HUES64 (cell line): ENCODE measurements at regions not wholly inside any gene's neighbourhood (a gene's known extent, or its start where the extent isn't known, plus 50 kb on each side); places are given as distances from the start of the nearest gene placed in this dataset.
A peak's percentile ranks its signal among the peaks of the same experiment; 100 is the strongest.
"Not testable (repeated sequence)": the region's sequence is repeated elsewhere in the genome, so short reads cannot be mapped to it uniquely, and the experiment has no call there.

Experiments
- H3K27ac ChIP-seq: 2 replicates; pipeline ENCODE4 v1.7.0; 2013; ENCODE audit warnings: low read depth, low read length, inconsistent platforms
- H3K27me3 ChIP-seq: 2 replicates; pipeline ENCODE4 v1.6.1; 2013; ENCODE audit warnings: mild to moderate bottlenecking, low read length; ENCODE audit not compliant: insufficient read depth
- H3K36me3 ChIP-seq: 2 replicates; pipeline ENCODE4 v1.6.1; 2013; ENCODE audit warnings: mild to moderate bottlenecking, low read length; ENCODE audit not compliant: insufficient read depth
- H3K4me1 ChIP-seq: 2 replicates; pipeline ENCODE4 v1.6.1; 2013; ENCODE audit warnings: mild to moderate bottlenecking, low read length, moderate library complexity; ENCODE audit not compliant: insufficient read depth
- H3K4me3 ChIP-seq: 2 replicates; pipeline ENCODE4 v1.5.1; 2013; ENCODE audit warnings: mild to moderate bottlenecking, low read length, moderate library complexity
- H3K9ac ChIP-seq: 2 replicates; pipeline ENCODE4 v1.6.1; 2013; ENCODE audit warnings: mild to moderate bottlenecking, low read depth, low read length
- H3K9me3 ChIP-seq: 2 replicates; pipeline ENCODE4 v1.6.1; 2013; ENCODE audit warnings: low read depth, low read length; ENCODE audit not compliant: insufficient read depth
- WGBS: fragments of 150-250, 120-280 bp; methylation state at CpG from one replicate; pipeline ENCODE4 v1.1.7; 2013; ENCODE audit warnings: missing lambda C conversion rate; 5-methylcytosine and 5-hydroxymethylcytosine counted together

- H3K9ac ChIP-seq = no peak overlapping the region
- H3K27ac ChIP-seq = no peak overlapping the region
- H3K9me3 ChIP-seq = peaks cover 22% of the 10 kb centered on the region
- no peaks in the 10 kb centered on the region for H3K4me1 ChIP-seq
- no peaks in the 10 kb centered on the region for H3K27me3 ChIP-seq
- H3K4me3 ChIP-seq = no peak overlapping the region
- no peaks in the 10 kb centered on the region for H3K36me3 ChIP-seq
These were observed 157.2 kb upstream of the TPRG1 start for GRCh38 chr3:189014526-189014925.

- not testable (repeated sequence) for H3K4me1 ChIP-seq, H3K9me3 ChIP-seq, H3K36me3 ChIP-seq, H3K27me3 ChIP-seq, H3K27ac ChIP-seq
- peak overlapping the region; percentile 58; the same call in 1 of the 2 replicates for H3K9ac ChIP-seq
- 63% methylated on average over 37 of the region's 39 CpGs for WGBS
- peak overlapping the region; percentile 40; the same call in 1 of the 2 replicates for H3K4me3 ChIP-seq
These were observed 148.9 kb upstream of the TPRG1 start for GRCh38 chr3:189022576-189023466.

GRCh38 chr3:189025866-189026265 is 145.9 kb upstream of the TPRG1 start:
- Histone ChIP-seq H3K4me1 (0 out of 2 replicates have a peak, but pooled peaks cover 4% of the 10 kb centered on the region), H3K27ac (no peak overlapping the region), H3K9me3 (no peaks in the 10 kb centered on the region), H3K27me3 (no peaks in the 10 kb centered on the region), H3K9ac (no peak overlapping the region), H3K4me3 (no peak overlapping the region), H3K36me3 (no peaks in the 10 kb centered on the region)
- WGBS = 80% methylated on average over 1 of the region's 2 CpGs

- no peak overlapping the region for H3K4me3 ChIP-seq
- H3K36me3 ChIP-seq = no peaks in the 10 kb centered on the region
- 0 out of 2 replicates have a peak, but pooled peaks cover 4% of the 10 kb centered on the region for H3K4me1 ChIP-seq
- 95% methylated on average over 4 of the region's 4 CpGs for WGBS
- no peak overlapping the region for H3K27ac ChIP-seq
- H3K9me3 ChIP-seq = no peaks in the 10 kb centered on the region
- H3K27me3 ChIP-seq = no peaks in the 10 kb centered on the region
- no peak overlapping the region for H3K9ac ChIP-seq
These were observed 144.1 kb upstream of the TPRG1 start for GRCh38 chr3:189027626-189028155.

- no peaks in the 10 kb centered on the region for H3K4me1 ChIP-seq
- no peak overlapping the region for H3K27ac ChIP-seq
- H3K36me3 ChIP-seq = no peaks in the 10 kb centered on the region
- H3K4me3 ChIP-seq = no peak overlapping the region
- no peaks in the 10 kb centered on the region for H3K27me3 ChIP-seq
- 0 out of 2 replicates have a peak, but pooled peaks cover 9% of the 10 kb centered on the region for H3K9me3 ChIP-seq
- 88% methylated on average over 2 of the region's 2 CpGs for WGBS
- no peak overlapping the region for H3K9ac ChIP-seq
These were observed 132.7 kb upstream of the TPRG1 start for GRCh38 chr3:189038773-189039745.

GRCh38 chr3:189040656-189041335 is 131.0 kb upstream of the TPRG1 start:
- Histone ChIP-seq H3K9ac (no peak overlapping the region), H3K36me3 (no peaks in the 10 kb centered on the region), H3K27ac (no peak overlapping the region), H3K27me3 (no peaks in the 10 kb centered on the region), H3K9me3 (0 out of 2 replicates have a peak, but pooled peaks cover 3% of the 10 kb centered on the region), H3K4me1 (no peaks in the 10 kb centered on the region), H3K4me3 (no peak overlapping the region)
- WGBS = 68% methylated on average over 4 of the region's 4 CpGs

- no peak overlapping the region for H3K4me3 ChIP-seq
- WGBS = 80% methylated on average over 2 of the region's 2 CpGs
These were observed 130.2 kb upstream of the TPRG1 start for GRCh38 chr3:189041482-189042090.

GRCh38 chr3:189042832-189043231 is 128.9 kb upstream of the TPRG1 start:
- Histone ChIP-seq H3K36me3 (no peaks in the 10 kb centered on the region), H3K27ac (no peak overlapping the region), H3K4me3 (no peak overlapping the region), H3K27me3 (no peaks in the 10 kb centered on the region), H3K4me1 (no peaks in the 10 kb centered on the region), H3K9me3 (no peaks in the 10 kb centered on the region), H3K9ac (no peak overlapping the region)
- WGBS = 94% methylated on average over 3 of the region's 4 CpGs

More at GRCh38 chr3:189041482-189042090, 130.2 kb upstream of the TPRG1 start:
- H3K4me1 ChIP-seq = no peaks in the 10 kb centered on the region
- no peaks in the 10 kb centered on the region for H3K27me3 ChIP-seq
- H3K9ac ChIP-seq = no peak overlapping the region
- H3K9me3 ChIP-seq = no peaks in the 10 kb centered on the region
- no peaks in the 10 kb centered on the region for H3K36me3 ChIP-seq
- H3K27ac ChIP-seq = no peak overlapping the region

GRCh38 chr3:189049458-189050236 is 122.1 kb upstream of the TPRG1 start:
- Histone ChIP-seq H3K27me3 (no peaks in the 10 kb centered on the region), H3K36me3 (no peaks in the 10 kb centered on the region), H3K9me3 (no peaks in the 10 kb centered on the region), H3K27ac (no peak overlapping the region), H3K4me3 (no peak overlapping the region), H3K9ac (no peak overlapping the region), H3K4me1 (no peaks in the 10 kb centered on the region)
- WGBS = 92% methylated on average over 6 of the region's 7 CpGs

GRCh38 chr3:189053322-189053721 is 118.4 kb upstream of the TPRG1 start:
- Histone ChIP-seq H3K9ac (no peak overlapping the region), H3K4me1 (no peaks in the 10 kb centered on the region), H3K27me3 (no peaks in the 10 kb centered on the region), H3K27ac (no peak overlapping the region), H3K4me3 (no peak overlapping the region), H3K9me3 (no peaks in the 10 kb centered on the region), H3K36me3 (no peaks in the 10 kb centered on the region)
- WGBS = 94% methylated on average over 5 of the region's 5 CpGs
